ENCODE measurements at regions not wholly inside any gene's neighbourhood (a gene's known extent, or its start where the extent isn't known, plus 50 kb on each side); places are given as distances from the start of the nearest gene placed in this dataset.

GRCh38 chr3:67104388-67104787 is 106.3 kb downstream of the KBTBD8 start:
- intact Hi-C loops (cut with micrococcal nuclease) = no loop called here
- H3K27ac Mint-ChIP-seq = no peak overlapping the region
- no peaks in the 10 kb centered on the region for H3K36me3 Mint-ChIP-seq (ENCODE audit: low read depth)
- no peaks in the 10 kb centered on the region for H3K4me1 Mint-ChIP-seq (ENCODE audit: low read depth)
- no peaks in the 10 kb centered on the region for H3K9me3 Mint-ChIP-seq
- peaks cover 2% of the 10 kb centered on the region for H3K27me3 Mint-ChIP-seq (ENCODE audit: insufficient read depth)
- no peak for DNase-seq (ENCODE audit: low spot score)
- no peak overlapping the region for H3K4me3 Mint-ChIP-seq

GRCh38 chr3:67106874-67107273 is 108.8 kb downstream of the KBTBD8 start:
- Mint-ChIP-seq H3K27ac (no peak overlapping the region), H3K27me3 (ENCODE audit: insufficient read depth) (peaks cover 2% of the 10 kb centered on the region), H3K4me1 (ENCODE audit: low read depth) (no peaks in the 10 kb centered on the region), H3K36me3 (ENCODE audit: low read depth) (no peaks in the 10 kb centered on the region), H3K4me3 (no peak overlapping the region), H3K9me3 (no peaks in the 10 kb centered on the region)
- intact Hi-C loops (cut with micrococcal nuclease) = no loop called here
- DNase-seq (ENCODE audit: low spot score) = no peak

- H3K4me1 Mint-ChIP-seq (ENCODE audit: low read depth) = peaks cover 7% of the 10 kb centered on the region
- H3K27ac Mint-ChIP-seq = no peak overlapping the region
- no peaks in the 10 kb centered on the region for H3K27me3 Mint-ChIP-seq (ENCODE audit: insufficient read depth)
- H3K9me3 Mint-ChIP-seq = no peaks in the 10 kb centered on the region
- H3K4me3 Mint-ChIP-seq = no peak overlapping the region
- no peaks in the 10 kb centered on the region for H3K36me3 Mint-ChIP-seq (ENCODE audit: low read depth)
- intact Hi-C loops (cut with micrococcal nuclease) = loop anchor here (5.0 to 10.0 kb wide), 3 partner anchors 495 to 1783 kb away; no protein-coding TSS in a partner anchor
- DNase-seq (ENCODE audit: low spot score) = no peak
Measured at GRCh38 chr3:67109651-67110204, 111.6 kb downstream of the KBTBD8 start.

GRCh38 chr3:67113802-67114407 is 115.8 kb downstream of the KBTBD8 start:
- H3K4me1 Mint-ChIP-seq (ENCODE audit: low read depth) = peaks cover 7% of the 10 kb centered on the region
- H3K27me3 Mint-ChIP-seq (ENCODE audit: insufficient read depth) = no peaks in the 10 kb centered on the region
- H3K27ac Mint-ChIP-seq = no peak overlapping the region
- H3K36me3 Mint-ChIP-seq (ENCODE audit: low read depth) = no peaks in the 10 kb centered on the region
- no peaks in the 10 kb centered on the region for H3K9me3 Mint-ChIP-seq
- H3K4me3 Mint-ChIP-seq = no peak overlapping the region
- intact Hi-C loops (cut with micrococcal nuclease) = loop anchor here (1.0 to 10.0 kb wide), 11 partner anchors 31 to 1778 kb away; partner anchors contain the start of gene KBTBD8
- DNase-seq (ENCODE audit: low spot score) = peak; percentile 65

GRCh38 chr3:67118122-67118521 is 120.0 kb downstream of the KBTBD8 start:
- intact Hi-C loops (cut with micrococcal nuclease) = loop anchor here (10.0 kb wide), 1 partner anchor 487 kb away; no protein-coding TSS in a partner anchor
- H3K27me3 Mint-ChIP-seq (ENCODE audit: insufficient read depth) = no peaks in the 10 kb centered on the region
- H3K36me3 Mint-ChIP-seq (ENCODE audit: low read depth) = no peaks in the 10 kb centered on the region

GRCh38 chr3:67118635-67119034 is 120.5 kb downstream of the KBTBD8 start:
- no peak for DNase-seq (ENCODE audit: low spot score)
- intact Hi-C loops (cut with micrococcal nuclease) = loop anchor here (10.0 kb wide), 1 partner anchor 486 kb away; no protein-coding TSS in a partner anchor
- H3K36me3 Mint-ChIP-seq (ENCODE audit: low read depth) = no peaks in the 10 kb centered on the region
- H3K27me3 Mint-ChIP-seq (ENCODE audit: insufficient read depth) = no peaks in the 10 kb centered on the region
- no peak overlapping the region for H3K27ac Mint-ChIP-seq
- no peak overlapping the region for H3K4me3 Mint-ChIP-seq
- peaks cover 3% of the 10 kb centered on the region for H3K4me1 Mint-ChIP-seq (ENCODE audit: low read depth)
- no peaks in the 10 kb centered on the region for H3K9me3 Mint-ChIP-seq

More at GRCh38 chr3:67118122-67118521, 120.0 kb downstream of the KBTBD8 start:
- H3K4me1 Mint-ChIP-seq (ENCODE audit: low read depth) = peaks cover 7% of the 10 kb centered on the region
- H3K27ac Mint-ChIP-seq = no peak overlapping the region
- H3K9me3 Mint-ChIP-seq = no peaks in the 10 kb centered on the region
- H3K4me3 Mint-ChIP-seq = no peak overlapping the region
- no peak for DNase-seq (ENCODE audit: low spot score)

- DNase-seq (ENCODE audit: low spot score) = no peak
- no peak overlapping the region for H3K4me3 Mint-ChIP-seq
- no peaks in the 10 kb centered on the region for H3K27me3 Mint-ChIP-seq (ENCODE audit: insufficient read depth)
- no peak overlapping the region for H3K27ac Mint-ChIP-seq
- intact Hi-C loops (cut with micrococcal nuclease) = no loop called here
- no peaks in the 10 kb centered on the region for H3K9me3 Mint-ChIP-seq
- H3K4me1 Mint-ChIP-seq (ENCODE audit: low read depth) = no peaks in the 10 kb centered on the region
- no peaks in the 10 kb centered on the region for H3K36me3 Mint-ChIP-seq (ENCODE audit: low read depth)
Measured at GRCh38 chr3:67123914-67124313, 125.8 kb downstream of the KBTBD8 start.

- no peaks in the 10 kb centered on the region for H3K36me3 Mint-ChIP-seq (ENCODE audit: low read depth)
- no peaks in the 10 kb centered on the region for H3K27me3 Mint-ChIP-seq (ENCODE audit: insufficient read depth)
- no peak overlapping the region for H3K4me3 Mint-ChIP-seq
- H3K27ac Mint-ChIP-seq = no peak overlapping the region
- H3K4me1 Mint-ChIP-seq (ENCODE audit: low read depth) = no peaks in the 10 kb centered on the region
- intact Hi-C loops (cut with micrococcal nuclease) = no loop called here
- no peaks in the 10 kb centered on the region for H3K9me3 Mint-ChIP-seq
- DNase-seq (ENCODE audit: low spot score) = no peak
Measured at GRCh38 chr3:67127254-67127653, 129.1 kb downstream of the KBTBD8 start.

GRCh38 chr3:67142432-67142831 is 144.3 kb downstream of the KBTBD8 start:
- DNase-seq (ENCODE audit: low spot score) = no peak
- Mint-ChIP-seq H3K4me1 (ENCODE audit: low read depth) (no peaks in the 10 kb centered on the region), H3K4me3 (no peak overlapping the region), H3K36me3 (ENCODE audit: low read depth) (peaks cover 2% of the 10 kb centered on the region), H3K27ac (no peak overlapping the region), H3K27me3 (ENCODE audit: insufficient read depth) (peaks cover 2% of the 10 kb centered on the region), H3K9me3 (peaks cover 25% of the 10 kb centered on the region)
- intact Hi-C loops (cut with micrococcal nuclease) = no loop called here

GRCh38 chr3:67145738-67146137 is 147.6 kb downstream of the KBTBD8 start:
- H3K27me3 Mint-ChIP-seq (ENCODE audit: insufficient read depth) = peaks cover 2% of the 10 kb centered on the region
- no peak overlapping the region for H3K4me3 Mint-ChIP-seq
- no peak overlapping the region for H3K27ac Mint-ChIP-seq
- intact Hi-C loops (cut with micrococcal nuclease) = no loop called here
- no peaks in the 10 kb centered on the region for H3K36me3 Mint-ChIP-seq (ENCODE audit: low read depth)
- no peaks in the 10 kb centered on the region for H3K4me1 Mint-ChIP-seq (ENCODE audit: low read depth)
- DNase-seq (ENCODE audit: low spot score) = no peak
- H3K9me3 Mint-ChIP-seq = peaks cover 10% of the 10 kb centered on the region

GRCh38 chr3:67154429-67154828 is 156.3 kb downstream of the KBTBD8 start:
- DNase-seq (ENCODE audit: low spot score) = no peak
- no peak overlapping the region for H3K27ac Mint-ChIP-seq
- H3K27me3 Mint-ChIP-seq (ENCODE audit: insufficient read depth) = peaks cover 2% of the 10 kb centered on the region
- H3K36me3 Mint-ChIP-seq (ENCODE audit: low read depth) = no peaks in the 10 kb centered on the region
- H3K9me3 Mint-ChIP-seq = peaks cover 11% of the 10 kb centered on the region
- H3K4me3 Mint-ChIP-seq = no peak overlapping the region
- H3K4me1 Mint-ChIP-seq (ENCODE audit: low read depth) = no peaks in the 10 kb centered on the region
- intact Hi-C loops (cut with micrococcal nuclease) = no loop called here

GRCh38 chr3:67167481-67167880 is 169.4 kb downstream of the KBTBD8 start:
- no peak overlapping the region for H3K4me3 Mint-ChIP-seq

GRCh38 chr3:67171841-67172240 is 173.7 kb downstream of the KBTBD8 start:
- H3K9me3 Mint-ChIP-seq = no peaks in the 10 kb centered on the region
- H3K4me1 Mint-ChIP-seq (ENCODE audit: low read depth) = no peaks in the 10 kb centered on the region
- intact Hi-C loops (cut with micrococcal nuclease) = no loop called here
- H3K27me3 Mint-ChIP-seq (ENCODE audit: insufficient read depth) = no peaks in the 10 kb centered on the region
- H3K4me3 Mint-ChIP-seq = no peak overlapping the region
- no peaks in the 10 kb centered on the region for H3K36me3 Mint-ChIP-seq (ENCODE audit: low read depth)
- DNase-seq (ENCODE audit: low spot score) = no peak
- no peak overlapping the region for H3K27ac Mint-ChIP-seq

More at GRCh38 chr3:67167481-67167880, 169.4 kb downstream of the KBTBD8 start:
- Mint-ChIP-seq H3K36me3 (ENCODE audit: low read depth) (no peaks in the 10 kb centered on the region), H3K9me3 (no peaks in the 10 kb centered on the region), H3K27me3 (ENCODE audit: insufficient read depth) (no peaks in the 10 kb centered on the region), H3K27ac (no peak overlapping the region), H3K4me1 (ENCODE audit: low read depth) (no peaks in the 10 kb centered on the region)
- intact Hi-C loops (cut with micrococcal nuclease) = no loop called here
- DNase-seq (ENCODE audit: low spot score) = no peak

Measured in activated T-helper 1 cell treated with anti-CD3 and anti-CD28 coated beads, Interleukin-12 subunit alpha, Interleukin-12 subunit beta, Interleukin-2, Interleukin-4 antibody, amounts not matched to agents 30 ng/mL and 10 ng/mL and 1 ng/mL, durations not matched to agents 14 hours and 24 hours and 36 hours (primary cell).